ENCODE measurements at regions not wholly inside any gene's neighbourhood (a gene's known extent, or its start where the extent isn't known, plus 50 kb on each side); places are given as distances from the start of the nearest gene placed in this dataset.
A peak's percentile ranks its signal among the peaks of the same experiment; 100 is the strongest.

- no peak for TF ChIP-seq CTCF (conservative IDR thresholded peaks at IDR 0.05 in 1 of 2, IDR thresholded peaks at IDR 0.05 in 1 of 2; ENCODE audit: low read depth in 1 of 2, low read length in 2 of 2)
- no peak for TF ChIP-seq EZH2 (IDR thresholded peaks at IDR 0.05; ENCODE audit: low read length, missing control alignments)
- Histone ChIP-seq H3K4me3 (replicated peaks in 1 of 4; ENCODE audit: control extremely low read depth in 1 of 4, insufficient read depth in 1 of 4, low read depth in 3 of 4, low read length in 4 of 4) (no peak overlapping the region), H3K79me2 (ENCODE audit: control insufficient read depth, insufficient read depth, low read length) (no peaks in the 10 kb centered on the region), H3K36me3 (ENCODE audit: control insufficient read depth, insufficient read depth, low read length) (no peaks in the 10 kb centered on the region), H3K4me2 (ENCODE audit: extremely low read depth, insufficient read depth, low read length) (no peak overlapping the region), H3K27ac (ENCODE audit: insufficient read depth, low read length) (no peak overlapping the region), H2AFZ (ENCODE audit: low read length) (no peak overlapping the region), H3K9ac (ENCODE audit: insufficient read depth, low read length) (no peak overlapping the region), H4K20me1 (ENCODE audit: control insufficient read depth, extremely low read depth, insufficient read depth, low read length) (no peaks in the 10 kb centered on the region), H3K27me3 (ENCODE audit: control insufficient read depth, insufficient read depth, low read length) (no peaks in the 10 kb centered on the region), H3K9me3 (ENCODE audit: control insufficient read depth, insufficient read depth, low read depth, low read length) (no peaks in the 10 kb centered on the region), H3K4me1 (ENCODE audit: control insufficient read depth, extremely low read depth, insufficient read depth, low read length) (peaks cover 3% of the 10 kb centered on the region)
- DNase-seq (ENCODE audit: low read depth in 2 of 2): no peak
Measured at GRCh38 chr7:94265456-94265855, 129.2 kb upstream of the COL1A2 start.

- Histone ChIP-seq H3K4me2 (ENCODE audit: extremely low read depth, insufficient read depth, low read length) (no peak overlapping the region), H2AFZ (ENCODE audit: low read length) (no peak overlapping the region), H3K4me3 (replicated peaks in 1 of 4; ENCODE audit: control extremely low read depth in 1 of 4, insufficient read depth in 1 of 4, low read depth in 3 of 4, low read length in 4 of 4) (no peak overlapping the region), H3K27me3 (ENCODE audit: control insufficient read depth, insufficient read depth, low read length) (no peaks in the 10 kb centered on the region), H3K79me2 (ENCODE audit: control insufficient read depth, insufficient read depth, low read length) (no peaks in the 10 kb centered on the region), H3K36me3 (ENCODE audit: control insufficient read depth, insufficient read depth, low read length) (no peaks in the 10 kb centered on the region), H4K20me1 (ENCODE audit: control insufficient read depth, extremely low read depth, insufficient read depth, low read length) (no peaks in the 10 kb centered on the region), H3K27ac (ENCODE audit: insufficient read depth, low read length) (no peak overlapping the region), H3K4me1 (ENCODE audit: control insufficient read depth, extremely low read depth, insufficient read depth, low read length) (peaks cover 3% of the 10 kb centered on the region), H3K9me3 (ENCODE audit: control insufficient read depth, insufficient read depth, low read depth, low read length) (no peaks in the 10 kb centered on the region), H3K9ac (ENCODE audit: insufficient read depth, low read length) (no peak overlapping the region)
- peak; percentile 26 to 70 for DNase-seq (ENCODE audit: low read depth in 2 of 2)
- TF ChIP-seq EZH2 (IDR thresholded peaks at IDR 0.05; ENCODE audit: low read length, missing control alignments): no peak
- no peak for TF ChIP-seq CTCF (conservative IDR thresholded peaks at IDR 0.05 in 1 of 2, IDR thresholded peaks at IDR 0.05 in 1 of 2; ENCODE audit: low read depth in 1 of 2, low read length in 2 of 2)
Measured at GRCh38 chr7:94266238-94266644, 128.5 kb upstream of the COL1A2 start.

- no peaks in the 10 kb centered on the region for H3K36me3 ChIP-seq (ENCODE audit: control insufficient read depth, insufficient read depth, low read length)
- H3K9ac ChIP-seq (ENCODE audit: insufficient read depth, low read length): no peak overlapping the region
- H3K27ac ChIP-seq (ENCODE audit: insufficient read depth, low read length): no peak overlapping the region
- DNase-seq (ENCODE audit: low read depth in 2 of 2): no peak
- H3K9me3 ChIP-seq (ENCODE audit: control insufficient read depth, insufficient read depth, low read depth, low read length): no peaks in the 10 kb centered on the region
- no peak overlapping the region for H3K4me2 ChIP-seq (ENCODE audit: extremely low read depth, insufficient read depth, low read length)
- H3K79me2 ChIP-seq (ENCODE audit: control insufficient read depth, insufficient read depth, low read length): no peaks in the 10 kb centered on the region
- TF ChIP-seq CTCF (conservative IDR thresholded peaks at IDR 0.05 in 1 of 2, IDR thresholded peaks at IDR 0.05 in 1 of 2; ENCODE audit: low read depth in 1 of 2, low read length in 2 of 2) (no peak), EZH2 (IDR thresholded peaks at IDR 0.05; ENCODE audit: low read length, missing control alignments) (no peak)
- no peaks in the 10 kb centered on the region for H3K27me3 ChIP-seq (ENCODE audit: control insufficient read depth, insufficient read depth, low read length)
- H2AFZ ChIP-seq (ENCODE audit: low read length): no peak overlapping the region
- no peaks in the 10 kb centered on the region for H3K4me1 ChIP-seq (ENCODE audit: control insufficient read depth, extremely low read depth, insufficient read depth, low read length)
- no peak overlapping the region for H3K4me3 ChIP-seq (replicated peaks in 1 of 4; ENCODE audit: control extremely low read depth in 1 of 4, insufficient read depth in 1 of 4, low read depth in 3 of 4, low read length in 4 of 4)
- no peaks in the 10 kb centered on the region for H4K20me1 ChIP-seq (ENCODE audit: control insufficient read depth, extremely low read depth, insufficient read depth, low read length)
Measured at GRCh38 chr7:94270772-94271171, 123.9 kb upstream of the COL1A2 start.
